ENCODE measurements at regions not wholly inside any gene's neighbourhood (a gene's known extent, or its start where the extent isn't known, plus 50 kb on each side); places are given as distances from the start of the nearest gene placed in this dataset.

DNA sequence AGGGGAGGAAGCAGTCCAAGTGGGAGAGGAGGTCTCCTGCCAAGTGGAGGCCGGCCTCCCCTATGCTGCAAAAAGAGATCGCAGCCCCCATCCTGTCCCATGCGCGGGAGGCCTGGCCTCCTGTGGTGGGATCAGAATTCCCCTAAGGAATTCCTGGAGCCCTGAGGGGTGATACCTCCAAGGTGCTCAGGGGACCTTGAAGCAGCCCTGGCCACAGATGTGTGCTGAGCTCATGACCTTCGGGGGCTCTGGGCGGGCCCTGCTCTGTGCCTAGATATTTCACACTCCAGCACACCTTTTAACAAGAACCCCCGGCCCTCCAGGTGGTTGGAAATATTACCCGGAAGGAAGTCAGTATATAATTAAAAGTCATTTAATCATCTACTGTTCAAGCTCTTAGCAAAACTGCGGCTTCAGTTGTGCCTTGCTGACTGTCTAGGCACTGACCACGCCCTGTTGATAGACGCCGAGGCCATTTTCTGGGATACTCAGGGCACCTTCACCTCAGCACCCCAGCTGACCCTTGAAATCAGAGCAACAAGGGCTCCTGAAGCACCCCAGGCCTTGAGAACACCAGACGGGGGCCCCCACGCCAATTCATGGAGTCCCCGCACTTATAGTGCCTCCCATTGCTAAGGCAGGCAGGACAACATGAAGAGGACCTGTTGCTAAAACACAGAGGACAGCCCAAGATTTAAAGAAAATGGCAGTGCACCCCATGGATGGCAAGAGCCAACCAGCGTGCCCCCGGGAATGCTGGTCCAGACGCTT is 119.1 kb downstream of the NDUFA10 start:
- H3K36me3 ChIP-seq (ENCODE audit: control insufficient read depth in 2 of 2, extremely low read depth in 1 of 2, insufficient read depth in 1 of 2, low read length in 1 of 2): no peaks in the 10 kb centered on the region
- Mint-ChIP-seq H3K27ac (no peak overlapping the region), H3K9me3 (peaks cover 0 to 5% (median 0%) of the 10 kb centered on the region in 3 donors), H3K4me1 (peaks cover 8 to 16% (median 11%) of the 10 kb centered on the region in 3 donors), H3K27me3 (no peaks in the 10 kb centered on the region), H3K4me3 (no peak overlapping the region), H3K36me3 (no peaks in the 10 kb centered on the region)
- H3K9me3 ChIP-seq: no peaks in the 10 kb centered on the region
- no peak overlapping the region for H3K4me3 ChIP-seq (ENCODE audit: control insufficient read depth in 1 of 2, extremely low read depth in 1 of 2, low read length in 1 of 2)
- CTCF ChIA-PET: no interaction called here
- WGBS (ENCODE audit: insufficient coverage): 97% methylated on average over 13 of the region's 18 CpGs
- H3K4me1 ChIP-seq (ENCODE audit: control insufficient read depth in 1 of 2, extremely low read depth in 1 of 2, insufficient read depth in 2 of 2, low read length in 2 of 2): peaks cover 0 to 5% of the 10 kb centered on the region in 2 experiments
- H3K27me3 ChIP-seq (replicated peaks in 1 of 2; ENCODE audit: control insufficient read depth in 2 of 2, extremely low read depth in 1 of 2, insufficient read depth in 2 of 2, low read length in 1 of 2): no peaks in the 10 kb centered on the region
- no peak overlapping the region for H3K27ac ChIP-seq (ENCODE audit: low read length)
- peak in 1 of 35 experiments; percentile 5 for DNase-seq
- POLR2A ChIA-PET: no interaction called here
- ATAC-seq (replicated peaks in 1 of 4): no peak

DNA sequence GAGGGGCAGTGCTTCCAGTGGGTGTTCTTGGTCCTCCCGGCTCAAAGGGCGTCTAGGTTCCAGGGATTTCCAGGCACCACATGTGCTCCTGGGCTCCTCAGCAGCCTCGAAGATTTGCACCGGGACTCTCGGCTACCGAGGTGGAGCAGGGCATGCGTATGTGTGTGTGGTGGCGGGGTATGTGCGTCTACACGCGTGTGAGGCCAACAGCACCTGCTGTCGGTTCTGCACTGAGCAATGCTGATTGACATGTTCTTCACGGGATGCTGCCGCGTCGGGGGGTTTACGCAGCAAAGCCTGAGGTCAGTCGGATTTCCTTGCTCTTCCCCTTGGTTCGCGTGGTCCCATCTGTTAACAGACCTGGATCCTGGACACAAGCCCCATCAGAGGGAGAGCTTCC is 119.8 kb downstream of the NDUFA10 start:
- Histone ChIP-seq H3K36me3 (ENCODE audit: control insufficient read depth in 2 of 2, extremely low read depth in 1 of 2, insufficient read depth in 1 of 2, low read length in 1 of 2) (no peaks in the 10 kb centered on the region), H3K4me3 (ENCODE audit: control insufficient read depth in 1 of 2, extremely low read depth in 1 of 2, low read length in 1 of 2) (no peak overlapping the region), H3K9me3 (no peaks in the 10 kb centered on the region), H3K4me1 (ENCODE audit: control insufficient read depth in 1 of 2, extremely low read depth in 1 of 2, insufficient read depth in 2 of 2, low read length in 2 of 2) (no peaks in the 10 kb centered on the region), H3K27ac (ENCODE audit: low read length) (no peak overlapping the region), H3K27me3 (replicated peaks in 1 of 2; ENCODE audit: control insufficient read depth in 2 of 2, extremely low read depth in 1 of 2, insufficient read depth in 2 of 2, low read length in 1 of 2) (no peaks in the 10 kb centered on the region)
- H3K4me3 Mint-ChIP-seq: no peak overlapping the region
- 96% methylated on average over 20 of the region's 20 CpGs for WGBS (ENCODE audit: insufficient coverage)
- ATAC-seq (replicated peaks in 1 of 4) (no peak), DNase-seq (no peak)
- peaks cover 2 to 9% (median 7%) of the 10 kb centered on the region in 3 donors for H3K4me1 Mint-ChIP-seq
- ChIA-PET POLR2A (no interaction called here), CTCF (no interaction called here)
- H3K9me3 Mint-ChIP-seq: peaks cover 0 to 5% (median 0%) of the 10 kb centered on the region in 3 donors
- no peaks in the 10 kb centered on the region for H3K27me3 Mint-ChIP-seq
- no peaks in the 10 kb centered on the region for H3K36me3 Mint-ChIP-seq
- H3K27ac Mint-ChIP-seq: no peak overlapping the region

DNA sequence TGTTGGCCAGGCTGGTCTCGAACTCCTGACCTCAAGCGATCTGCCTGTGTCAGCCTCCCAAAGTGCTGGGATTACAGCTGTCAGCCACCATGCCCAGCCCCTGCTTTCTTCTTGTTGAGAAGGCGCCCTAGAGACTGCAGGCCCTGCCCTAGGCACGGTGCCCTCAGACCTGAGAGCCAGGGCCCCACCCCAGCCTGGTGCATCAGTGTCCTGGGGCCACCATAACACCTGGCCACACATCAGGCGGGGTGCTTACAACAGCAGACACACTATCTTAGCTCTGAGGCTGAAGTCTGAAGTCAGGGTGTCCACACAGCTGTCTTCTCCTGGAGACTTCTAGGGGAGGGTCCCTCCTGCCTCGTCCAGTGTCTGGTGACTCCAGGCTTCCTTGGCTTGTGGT is 120.6 kb downstream of the NDUFA10 start:
- Histone ChIP-seq H3K27ac (ENCODE audit: low read length) (no peak overlapping the region), H3K9me3 (no peaks in the 10 kb centered on the region), H3K4me3 (ENCODE audit: control insufficient read depth in 1 of 2, extremely low read depth in 1 of 2, low read length in 1 of 2) (no peak overlapping the region), H3K27me3 (replicated peaks in 1 of 2; ENCODE audit: control insufficient read depth in 2 of 2, extremely low read depth in 1 of 2, insufficient read depth in 2 of 2, low read length in 1 of 2) (no peaks in the 10 kb centered on the region), H3K36me3 (ENCODE audit: control insufficient read depth in 2 of 2, extremely low read depth in 1 of 2, insufficient read depth in 1 of 2, low read length in 1 of 2) (no peaks in the 10 kb centered on the region), H3K4me1 (ENCODE audit: control insufficient read depth in 1 of 2, extremely low read depth in 1 of 2, insufficient read depth in 2 of 2, low read length in 2 of 2) (no peaks in the 10 kb centered on the region)
- CTCF ChIA-PET: no interaction called here
- POLR2A ChIA-PET: no interaction called here
- peaks cover 0 to 1% (median under 1%) of the 10 kb centered on the region in 3 donors for H3K4me1 Mint-ChIP-seq
- H3K27me3 Mint-ChIP-seq: no peaks in the 10 kb centered on the region
- WGBS (ENCODE audit: insufficient coverage): 82% methylated on average over 4 of the region's 6 CpGs
- no peaks in the 10 kb centered on the region for H3K36me3 Mint-ChIP-seq
- DNase-seq (peak in 1 of 35 experiments; percentile 7), ATAC-seq (replicated peaks in 1 of 4) (no peak)
- H3K9me3 Mint-ChIP-seq: peaks cover 0 to 5% (median 0%) of the 10 kb centered on the region in 3 donors
- H3K27ac Mint-ChIP-seq: no peak overlapping the region
- H3K4me3 Mint-ChIP-seq: no peak overlapping the region

DNA sequence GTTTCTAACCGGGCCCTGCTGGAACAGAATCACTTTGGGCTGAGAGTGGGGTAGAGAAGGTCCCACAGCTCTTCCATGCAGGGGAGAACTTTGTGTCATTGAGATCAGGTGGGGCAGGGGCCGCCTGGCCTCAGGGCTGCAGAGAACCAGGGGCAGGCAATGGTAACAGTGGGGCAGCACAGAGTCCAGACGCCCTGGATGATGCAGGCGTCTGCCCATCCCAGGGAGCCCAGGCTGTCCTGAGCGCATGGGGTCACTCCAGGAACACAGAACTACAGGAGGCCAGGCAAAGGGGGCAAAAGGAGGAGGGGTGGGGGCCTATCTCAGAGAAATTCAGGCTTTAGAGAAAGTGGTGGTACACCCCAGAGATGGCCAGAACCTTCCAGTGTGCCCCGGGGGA is 121.3 kb downstream of the NDUFA10 start:
- no peaks in the 10 kb centered on the region for H3K4me1 Mint-ChIP-seq
- H3K9me3 Mint-ChIP-seq: peaks cover 0 to 5% (median 0%) of the 10 kb centered on the region in 3 donors
- ChIA-PET CTCF (no interaction called here), POLR2A (interaction anchor here in 1 of 2 donors (0.6 kb wide), 1 partner anchor 568 kb away, joined by 8 read pairs; no protein-coding TSS in a partner anchor)
- ATAC-seq (replicated peaks in 1 of 4) (no peak), DNase-seq (peak in 1 of 35 experiments; percentile 7)
- no peaks in the 10 kb centered on the region for H3K36me3 Mint-ChIP-seq
- no peak overlapping the region for H3K4me3 ChIP-seq (ENCODE audit: control insufficient read depth in 1 of 2, extremely low read depth in 1 of 2, low read length in 1 of 2)
- H3K9me3 ChIP-seq: no peaks in the 10 kb centered on the region
- WGBS (ENCODE audit: insufficient coverage): 86% methylated on average over 3 of the region's 6 CpGs
- H3K27ac ChIP-seq (ENCODE audit: low read length): no peak overlapping the region
- H3K27me3 Mint-ChIP-seq: no peaks in the 10 kb centered on the region
- no peak overlapping the region for H3K27ac Mint-ChIP-seq
- no peaks in the 10 kb centered on the region for H3K36me3 ChIP-seq (ENCODE audit: control insufficient read depth in 2 of 2, extremely low read depth in 1 of 2, insufficient read depth in 1 of 2, low read length in 1 of 2)
- H3K4me1 ChIP-seq (ENCODE audit: control insufficient read depth in 1 of 2, extremely low read depth in 1 of 2, insufficient read depth in 2 of 2, low read length in 2 of 2): no peaks in the 10 kb centered on the region
- no peaks in the 10 kb centered on the region for H3K27me3 ChIP-seq (replicated peaks in 1 of 2; ENCODE audit: control insufficient read depth in 2 of 2, extremely low read depth in 1 of 2, insufficient read depth in 2 of 2, low read length in 1 of 2)
- no peak overlapping the region for H3K4me3 Mint-ChIP-seq

DNA sequence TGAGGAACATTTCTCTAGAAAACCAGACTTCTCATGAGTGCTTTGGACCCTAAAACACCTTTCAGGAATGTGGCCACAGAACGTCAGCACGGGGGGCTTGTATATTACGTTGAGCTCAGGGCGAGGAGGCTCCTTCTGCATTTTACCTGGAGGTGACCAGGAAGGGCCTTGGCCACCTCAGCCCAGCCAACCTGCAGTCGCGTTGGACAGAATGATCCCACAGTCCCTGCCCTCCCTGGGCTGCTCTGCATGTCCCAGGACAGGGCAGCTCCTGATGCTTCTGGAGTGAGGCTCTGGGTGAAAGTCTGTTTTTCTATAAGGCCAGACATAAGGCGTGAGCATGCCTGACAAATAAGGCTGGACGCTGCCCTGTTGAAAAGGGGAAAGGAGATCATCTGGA is 121.9 kb downstream of the NDUFA10 start:
- ChIA-PET CTCF (no interaction called here), POLR2A (interaction anchor here in 1 of 2 donors (0.6 kb wide), 1 partner anchor 568 kb away, joined by 8 read pairs; no protein-coding TSS in a partner anchor)
- no peaks in the 10 kb centered on the region for H3K27me3 ChIP-seq (replicated peaks in 1 of 2; ENCODE audit: control insufficient read depth in 2 of 2, extremely low read depth in 1 of 2, insufficient read depth in 2 of 2, low read length in 1 of 2)
- H3K9me3 ChIP-seq: no peaks in the 10 kb centered on the region
- no peak overlapping the region for H3K27ac Mint-ChIP-seq
- H3K27ac ChIP-seq (ENCODE audit: low read length): no peak overlapping the region
- DNase-seq (peak in 1 of 35 experiments; percentile 11), ATAC-seq (replicated peaks in 1 of 4) (no peak)
- no peaks in the 10 kb centered on the region for H3K36me3 ChIP-seq (ENCODE audit: control insufficient read depth in 2 of 2, extremely low read depth in 1 of 2, insufficient read depth in 1 of 2, low read length in 1 of 2)
- peaks cover 0 to 5% (median 0%) of the 10 kb centered on the region in 3 donors for H3K9me3 Mint-ChIP-seq
- H3K4me3 ChIP-seq (ENCODE audit: control insufficient read depth in 1 of 2, extremely low read depth in 1 of 2, low read length in 1 of 2): no peak overlapping the region
- no peak overlapping the region for H3K4me3 Mint-ChIP-seq
- H3K36me3 Mint-ChIP-seq: no peaks in the 10 kb centered on the region
- H3K4me1 Mint-ChIP-seq: no peaks in the 10 kb centered on the region
- H3K27me3 Mint-ChIP-seq: no peaks in the 10 kb centered on the region
- H3K4me1 ChIP-seq (ENCODE audit: control insufficient read depth in 1 of 2, extremely low read depth in 1 of 2, insufficient read depth in 2 of 2, low read length in 2 of 2): no peaks in the 10 kb centered on the region
- WGBS (ENCODE audit: insufficient coverage): 79% methylated on average over 4 of the region's 8 CpGs

DNA sequence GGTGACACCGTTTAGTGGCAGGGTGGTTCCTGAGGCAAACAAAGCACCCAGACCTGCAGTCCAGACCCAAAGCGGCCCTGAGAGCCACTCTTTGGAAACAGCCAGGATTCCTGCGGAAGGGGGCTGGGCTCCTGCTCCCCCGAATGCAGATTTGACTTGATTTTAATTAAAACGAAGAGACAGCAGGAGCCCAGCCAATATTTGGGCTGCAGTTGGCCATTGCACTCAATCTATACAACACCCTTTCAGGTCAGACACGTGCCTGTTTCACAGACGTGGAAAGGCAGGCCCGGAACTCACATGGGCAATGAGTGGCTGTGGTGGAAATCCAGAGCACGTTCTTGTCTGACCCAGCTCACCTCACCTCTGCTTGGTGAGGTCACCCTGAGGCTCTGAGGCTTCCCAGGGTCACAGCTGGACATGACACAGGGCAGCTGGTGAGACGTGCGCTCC is 122.4 kb downstream of the NDUFA10 start:
- CTCF ChIA-PET: no interaction called here
- H3K4me3 Mint-ChIP-seq: no peak overlapping the region
- no peaks in the 10 kb centered on the region for H3K36me3 Mint-ChIP-seq

More for the DNA sequence above, 122.4 kb downstream of the NDUFA10 start:
- H3K4me1 ChIP-seq (ENCODE audit: control insufficient read depth in 1 of 2, extremely low read depth in 1 of 2, insufficient read depth in 2 of 2, low read length in 2 of 2): no peaks in the 10 kb centered on the region
- WGBS (ENCODE audit: insufficient coverage): 90% methylated on average over 5 of the region's 11 CpGs
- H3K9me3 Mint-ChIP-seq: peaks cover 0 to 5% (median 0%) of the 10 kb centered on the region in 3 donors
- H3K27me3 Mint-ChIP-seq: peaks cover 0 to under 1% of the 10 kb centered on the region in 2 donors
- DNase-seq: peak in 1 of 35 experiments; percentile 3
- no peak overlapping the region for H3K4me3 ChIP-seq (ENCODE audit: control insufficient read depth in 1 of 2, extremely low read depth in 1 of 2, low read length in 1 of 2)
- H3K36me3 ChIP-seq (ENCODE audit: control insufficient read depth in 2 of 2, extremely low read depth in 1 of 2, insufficient read depth in 1 of 2, low read length in 1 of 2): no peaks in the 10 kb centered on the region
- POLR2A ChIA-PET: interaction anchor here in 1 of 2 donors (0.6 kb wide), 1 partner anchor 567 kb away, joined by 8 read pairs; no protein-coding TSS in a partner anchor
- ATAC-seq (replicated peaks in 1 of 4): no peak
- H3K27ac Mint-ChIP-seq: no peak overlapping the region
- H3K4me1 Mint-ChIP-seq: no peaks in the 10 kb centered on the region
- H3K27ac ChIP-seq (ENCODE audit: low read length): no peak overlapping the region
- peaks cover 0 to 4% of the 10 kb centered on the region in 2 experiments for H3K27me3 ChIP-seq (replicated peaks in 1 of 2; ENCODE audit: control insufficient read depth in 2 of 2, extremely low read depth in 1 of 2, insufficient read depth in 2 of 2, low read length in 1 of 2)
- no peaks in the 10 kb centered on the region for H3K9me3 ChIP-seq
